HG02943 (cell line): ENCODE measurements at regions not wholly inside any gene's neighbourhood (a gene's known extent, or its start where the extent isn't known, plus 50 kb on each side); places are given as distances from the start of the nearest gene placed in this dataset.
"Not testable (repeated sequence)": the region's sequence is repeated elsewhere in the genome, so short reads cannot be mapped to it uniquely, and the experiment has no call there.

Source experiments
- ATAC-seq: cut with Tn5 transposase; IDR thresholded peaks from one replicate; pipeline ENCODE4 v1.9.1; 2021; ENCODE audit warnings: mild to moderate bottlenecking, low read depth, moderate library complexity; ENCODE audit not compliant: unreplicated experiment

GRCh38 chr6:103719545-103719944 lies 1140.2 kb downstream of the HACE1 start:
- no peak for ATAC-seq

- no peak for ATAC-seq
Observed at GRCh38 chr6:103715269-103715668, 1144.5 kb downstream of the HACE1 start.

- not testable (repeated sequence) for ATAC-seq
Observed at GRCh38 chr6:103709236-103709635, 1150.5 kb downstream of the HACE1 start.

- ATAC-seq: no peak
Observed at GRCh38 chr6:103707596-103708325, 1152.0 kb downstream of the HACE1 start.

GRCh38 chr6:103699769-103700168 lies 1160.0 kb downstream of the HACE1 start:
- no peak for ATAC-seq

GRCh38 chr6:103687430-103687829 lies 1172.3 kb downstream of the HACE1 start:
- no peak for ATAC-seq

- no peak for ATAC-seq
Observed at GRCh38 chr6:103680116-103680515, 1179.6 kb downstream of the HACE1 start.

- ATAC-seq: no peak
Observed at GRCh38 chr6:103677290-103677689, 1182.4 kb downstream of the HACE1 start.

- ATAC-seq: no peak
Observed at GRCh38 chr6:103675807-103676406, 1183.8 kb downstream of the HACE1 start.

GRCh38 chr6:103674790-103675189 lies 1184.9 kb downstream of the HACE1 start:
- no peak for ATAC-seq

GRCh38 chr6:103672169-103672568 lies 1187.5 kb downstream of the HACE1 start:
- no peak for ATAC-seq

GRCh38 chr6:103629613-103630012 lies 1230.1 kb downstream of the HACE1 start:
- ATAC-seq: no peak

- no peak for ATAC-seq
Observed at GRCh38 chr6:103617642-103618041, 1242.1 kb downstream of the HACE1 start.

GRCh38 chr6:103587722-103588121 lies 1272.0 kb downstream of the HACE1 start:
- ATAC-seq: no peak

GRCh38 chr6:103578115-103578514 lies 1281.6 kb downstream of the HACE1 start:
- no peak for ATAC-seq

GRCh38 chr6:103570431-103570830 lies 1289.3 kb downstream of the HACE1 start:
- ATAC-seq: no peak

GRCh38 chr6:103554911-103555310 lies 1304.8 kb downstream of the HACE1 start:
- ATAC-seq: no peak

GRCh38 chr6:103538381-103538780 lies 1321.3 kb downstream of the HACE1 start:
- no peak for ATAC-seq

- no peak for ATAC-seq
Observed at GRCh38 chr6:103534814-103535213, 1324.9 kb downstream of the HACE1 start.

- no peak for ATAC-seq
Observed at GRCh38 chr6:103534095-103534494, 1325.6 kb downstream of the HACE1 start.

GRCh38 chr6:103522045-103522444 lies 1337.7 kb downstream of the HACE1 start:
- ATAC-seq: no peak

GRCh38 chr6:103516336-103516735 lies 1343.4 kb downstream of the HACE1 start:
- no peak for ATAC-seq
